ENCODE measurements at regions not wholly inside any gene's neighbourhood (a gene's known extent, or its start where the extent isn't known, plus 50 kb on each side); places are given as distances from the start of the nearest gene placed in this dataset.

- TF ChIP-seq CTCF (optimal IDR thresholded peaks at IDR 0.05 in 1 of 3, IDR thresholded peaks at IDR 0.05 in 1 of 3, conservative IDR thresholded peaks at IDR 0.05 in 1 of 3; ENCODE audit: extremely low read depth in 1 of 3, insufficient read depth in 2 of 3, low read length in 3 of 3) = no peak
- TF ChIP-seq EZH2 (IDR thresholded peaks at IDR 0.05; ENCODE audit: low read length) = no peak
Measured at GRCh38 chr13:52319876-52320275, 86.1 kb downstream of the THSD1 start.

Measured in keratinocyte (primary cell).